Kidney (tissue), 13 donors: ENCODE measurements at regions not wholly inside any gene's neighbourhood (a gene's known extent, or its start where the extent isn't known, plus 50 kb on each side); places are given as distances from the start of the nearest gene placed in this dataset.

Experiments used
- DNase-seq, 5 donors: peaks; one replicate each; pipeline ENCODE4 v3.0.0-alpha.2; 2013 to 2020
- FAIRE-seq: peaks from 2 replicates; lab custom pipeline; 2012; peaks lifted over from hg19 to GRCh38; lab: Jason Lieb, UNC
- H3K27ac ChIP-seq, 2 donors: one replicate each; pipeline ENCODE4 v1.7.0; 2013; ENCODE audit warnings: low read depth in 2 of 2, low read length in 2 of 2, inconsistent platforms in 1 of 2
- H3K27me3 ChIP-seq: one replicate; pipeline ENCODE4 v1.7.1; 2013; ENCODE audit warnings: low read length, inconsistent platforms; ENCODE audit not compliant: control insufficient read depth, insufficient read depth
- H3K36me3 ChIP-seq, 3 donors: one replicate each; pipeline versions ENCODE4 v1.7.0 to v1.7.1; 2013; ENCODE audit warnings: low read length in 3 of 3, control low read depth in 1 of 3, inconsistent platforms in 1 of 3; ENCODE audit not compliant: insufficient read depth in 3 of 3, control insufficient read depth in 2 of 3
- H3K4me1 ChIP-seq, 3 donors: one replicate each; pipeline versions ENCODE4 v1.7.0 to v1.7.1; 2013; ENCODE audit warnings: low read length in 3 of 3, inconsistent platforms in 1 of 3, low read depth in 1 of 3; ENCODE audit not compliant: control insufficient read depth in 2 of 3, insufficient read depth in 2 of 3
- H3K4me3 ChIP-seq, 3 donors: one replicate each; pipeline versions ENCODE4 v1.7.0 to v1.8.1; 2013; ENCODE audit warnings: low read length in 3 of 3, control low read depth in 1 of 3, inconsistent platforms in 1 of 3
- H3K9ac ChIP-seq, 3 donors: one replicate each; pipeline versions ENCODE4 v1.7.0 to v1.7.1; 2013; ENCODE audit warnings: low read length in 3 of 3, control low read depth in 1 of 3, inconsistent platforms in 1 of 3
- H3K9me3 ChIP-seq, 3 donors: one replicate each; pipeline versions ENCODE4 v1.7.0 to v1.7.1; 2013; ENCODE audit warnings: low read length in 3 of 3, control low read depth in 1 of 3, inconsistent platforms in 1 of 3; ENCODE audit not compliant: control insufficient read depth in 2 of 3, insufficient read depth in 1 of 3
- intact Hi-C: fragments of 100-400 bp; cut with DNase I; formaldehyde crosslinking; loops from one replicate; pipeline ENCODE4 v1.11.1; 2022
- TF ChIP-seq, protein P1 (sequence below): IDR thresholded peaks from 3 replicates; pipeline ENCODE4 v1.5.1; 2012; ENCODE audit warnings: mild to moderate bottlenecking, moderate library complexity, borderline replicate concordance; ENCODE audit not compliant: insufficient read depth; ENCODE audit errors: extremely low read depth
- donor health status: control.
- donor health status: control.
- donor health status: control.
- donor health status: control.
- donor health status: control.
- donor health status: DM: yes; HTN: yes; CAD: no.
- donor health status: Normal renal cell carcinoma (clear cell type).

DNA sequence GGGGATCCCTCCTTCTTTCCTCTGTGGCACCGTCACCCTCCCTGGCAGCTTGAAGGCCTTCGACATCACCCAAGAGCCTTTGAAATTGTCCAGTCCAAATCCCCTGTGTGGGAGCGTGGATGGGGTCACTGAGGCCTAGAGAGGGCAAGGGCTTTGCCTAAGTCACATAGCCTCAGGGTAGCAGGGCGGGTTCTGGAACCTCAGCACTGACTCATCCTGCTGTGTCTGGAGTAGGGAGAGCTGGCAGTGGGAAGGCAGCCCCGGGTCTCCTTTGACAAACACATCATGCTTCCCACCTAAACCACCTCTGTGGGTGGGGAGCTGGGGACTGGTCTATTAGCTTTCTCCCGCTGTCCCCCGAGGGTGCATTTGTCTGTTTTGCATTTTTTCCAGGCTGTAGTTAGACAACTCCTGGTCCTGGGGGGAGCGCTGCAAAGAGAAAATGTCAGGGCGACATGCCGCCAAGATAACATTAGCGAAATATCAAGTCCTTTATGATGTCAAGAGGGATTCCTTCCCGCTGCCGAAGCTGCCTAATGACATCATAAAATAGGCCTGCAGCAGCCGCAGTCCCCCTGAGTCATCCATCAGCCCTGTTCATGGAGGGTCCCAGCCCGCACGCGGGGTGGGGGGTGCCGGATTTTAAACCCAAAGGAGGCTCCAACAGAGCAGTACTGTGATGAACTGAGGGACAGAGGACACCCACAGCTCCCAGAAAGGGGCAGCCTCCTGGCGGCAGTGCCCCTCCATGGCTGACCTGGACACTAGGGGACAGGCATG, 77.0 kb upstream of the POU3F1 start:
- FAIRE-seq: no peak
- intact Hi-C loops: no loop called here
- H3K4me3 ChIP-seq: no peak overlapping the region
- no peaks in the 10 kb centered on the region for H3K4me1 ChIP-seq
- H3K9ac ChIP-seq: no peak overlapping the region
- H3K27me3 ChIP-seq: no peaks in the 10 kb centered on the region
- H3K9me3 ChIP-seq: no peaks in the 10 kb centered on the region
- H3K27ac ChIP-seq: no peak overlapping the region
- H3K36me3 ChIP-seq: no peaks in the 10 kb centered on the region
- TF ChIP-seq, protein P1, sequence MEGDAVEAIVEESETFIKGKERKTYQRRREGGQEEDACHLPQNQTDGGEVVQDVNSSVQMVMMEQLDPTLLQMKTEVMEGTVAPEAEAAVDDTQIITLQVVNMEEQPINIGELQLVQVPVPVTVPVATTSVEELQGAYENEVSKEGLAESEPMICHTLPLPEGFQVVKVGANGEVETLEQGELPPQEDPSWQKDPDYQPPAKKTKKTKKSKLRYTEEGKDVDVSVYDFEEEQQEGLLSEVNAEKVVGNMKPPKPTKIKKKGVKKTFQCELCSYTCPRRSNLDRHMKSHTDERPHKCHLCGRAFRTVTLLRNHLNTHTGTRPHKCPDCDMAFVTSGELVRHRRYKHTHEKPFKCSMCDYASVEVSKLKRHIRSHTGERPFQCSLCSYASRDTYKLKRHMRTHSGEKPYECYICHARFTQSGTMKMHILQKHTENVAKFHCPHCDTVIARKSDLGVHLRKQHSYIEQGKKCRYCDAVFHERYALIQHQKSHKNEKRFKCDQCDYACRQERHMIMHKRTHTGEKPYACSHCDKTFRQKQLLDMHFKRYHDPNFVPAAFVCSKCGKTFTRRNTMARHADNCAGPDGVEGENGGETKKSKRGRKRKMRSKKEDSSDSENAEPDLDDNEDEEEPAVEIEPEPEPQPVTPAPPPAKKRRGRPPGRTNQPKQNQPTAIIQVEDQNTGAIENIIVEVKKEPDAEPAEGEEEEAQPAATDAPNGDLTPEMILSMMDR: no peak
- DNase-seq: no peak

DNA sequence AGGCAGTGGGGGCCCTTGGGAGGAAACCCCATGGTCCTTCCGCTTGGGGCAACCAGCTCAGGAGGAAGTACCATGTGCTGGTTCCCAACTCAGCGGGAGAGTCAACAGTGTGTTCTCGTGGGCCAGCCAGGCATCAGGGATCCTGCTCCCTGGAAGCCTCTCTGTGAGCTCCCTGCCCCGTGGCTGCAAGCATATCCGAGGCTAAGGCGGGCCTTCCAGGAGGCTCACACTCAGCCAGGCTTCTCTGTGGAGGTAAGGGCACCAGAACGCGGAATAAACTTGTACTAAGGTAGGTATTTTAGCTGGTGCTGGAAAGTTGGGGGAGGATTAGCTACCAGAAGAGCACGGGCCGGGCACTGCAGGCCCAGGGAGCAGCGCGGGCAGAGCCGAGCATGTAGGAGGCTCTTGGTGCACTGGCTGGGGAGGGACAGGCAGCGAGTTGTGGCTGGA, 74.7 kb upstream of the POU3F1 start:
- Histone ChIP-seq H3K4me1 (no peaks in the 10 kb centered on the region), H3K36me3 (no peaks in the 10 kb centered on the region), H3K9me3 (no peaks in the 10 kb centered on the region), H3K9ac (no peak overlapping the region), H3K27me3 (no peaks in the 10 kb centered on the region), H3K4me3 (no peak overlapping the region), H3K27ac (no peak overlapping the region)
- DNase-seq: no peak
- intact Hi-C loops: no loop called here
- TF ChIP-seq, protein P1: no peak
- FAIRE-seq: no peak

DNA sequence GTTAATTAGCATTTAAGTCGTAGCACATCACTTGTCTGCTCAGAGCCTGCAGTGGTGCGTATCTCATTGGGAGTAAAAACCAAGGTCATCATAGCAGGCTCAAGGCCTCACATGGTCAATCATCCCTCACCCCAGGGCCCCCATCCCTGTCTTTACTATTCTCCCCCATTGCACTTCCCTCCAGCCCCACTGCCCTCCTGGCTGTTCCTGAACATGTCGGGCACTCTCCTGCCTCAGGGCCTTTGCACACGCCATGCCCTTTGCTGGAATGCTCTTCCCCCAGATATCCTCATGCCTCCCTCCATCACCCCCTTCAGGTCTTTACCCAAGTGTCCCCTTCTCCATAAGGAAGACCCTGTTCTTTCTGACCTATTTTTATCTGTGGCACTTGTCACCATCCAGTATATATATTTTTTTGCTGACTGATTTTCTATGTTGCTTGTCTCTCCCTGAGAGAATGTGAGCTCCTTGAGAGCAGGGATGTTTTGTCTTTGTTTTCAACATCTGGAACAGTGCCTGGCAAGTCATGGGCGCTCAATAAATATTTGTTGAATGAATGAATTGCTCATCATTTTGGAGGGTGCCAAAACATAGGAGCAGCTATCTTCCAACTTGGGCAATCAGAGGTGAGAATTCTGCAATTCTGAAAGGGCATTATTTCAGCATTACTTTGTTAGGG, 74.1 kb upstream of the POU3F1 start:
- no peak overlapping the region for H3K4me3 ChIP-seq
- no peaks in the 10 kb centered on the region for H3K4me1 ChIP-seq
- intact Hi-C loops: no loop called here
- no peak overlapping the region for H3K9ac ChIP-seq
- no peak overlapping the region for H3K27ac ChIP-seq
- H3K36me3 ChIP-seq: no peaks in the 10 kb centered on the region
- TF ChIP-seq, protein P1: no peak
- no peak for FAIRE-seq
- no peak for DNase-seq
- no peaks in the 10 kb centered on the region for H3K27me3 ChIP-seq
- H3K9me3 ChIP-seq: no peaks in the 10 kb centered on the region
